HUES6 (cell line): ENCODE measurements at regions not wholly inside any gene's neighbourhood (a gene's known extent, or its start where the extent isn't known, plus 50 kb on each side); places are given as distances from the start of the nearest gene placed in this dataset.

Source experiments
- H3K27ac ChIP-seq: 2 replicates; pipeline ENCODE4 v1.7.0; 2013; ENCODE audit warnings: low read depth, mild to moderate bottlenecking, low read length, inconsistent platforms
- H3K27me3 ChIP-seq: 2 replicates; pipeline ENCODE4 v1.6.1; 2013; ENCODE audit warnings: low read length; ENCODE audit not compliant: control insufficient read depth, insufficient read depth
- H3K36me3 ChIP-seq: 2 replicates; pipeline ENCODE4 v1.6.1; 2013; ENCODE audit warnings: low read length; ENCODE audit not compliant: control insufficient read depth, insufficient read depth
- H3K4me1 ChIP-seq: 2 replicates; pipeline ENCODE4 v1.6.1; 2013; ENCODE audit warnings: low read length; ENCODE audit not compliant: control insufficient read depth, insufficient read depth
- H3K4me3 ChIP-seq: 2 replicates; pipeline ENCODE4 v1.5.1; 2013; ENCODE audit warnings: low read depth, low read length
- H3K9ac ChIP-seq: one replicate; pipeline ENCODE4 v1.6.1; 2013; ENCODE audit warnings: mild to moderate bottlenecking, low read length
- H3K9me3 ChIP-seq: 2 replicates; pipeline ENCODE4 v1.6.1; 2013; ENCODE audit warnings: low read depth, low read length; ENCODE audit not compliant: control insufficient read depth, insufficient read depth

GRCh38 chr6:126117251-126117650, 130.9 kb downstream of the TRMT11 start:
- Histone ChIP-seq H3K9me3 (no peaks in the 10 kb centered on the region), H3K27me3 (no peaks in the 10 kb centered on the region), H3K4me3 (no peak overlapping the region), H3K4me1 (peaks cover 14% of the 10 kb centered on the region), H3K27ac (no peak overlapping the region), H3K36me3 (no peaks in the 10 kb centered on the region), H3K9ac (no peak overlapping the region)

GRCh38 chr6:126118058-126118755, 131.9 kb downstream of the TRMT11 start:
- Histone ChIP-seq H3K27ac (no peak overlapping the region), H3K27me3 (no peaks in the 10 kb centered on the region), H3K9me3 (no peaks in the 10 kb centered on the region), H3K36me3 (no peaks in the 10 kb centered on the region), H3K9ac (no peak overlapping the region), H3K4me1 (peaks cover 14% of the 10 kb centered on the region), H3K4me3 (no peak overlapping the region)

- H3K27ac ChIP-seq, result no peak overlapping the region
- H3K27me3 ChIP-seq, result no peaks in the 10 kb centered on the region
- H3K9me3 ChIP-seq, result no peaks in the 10 kb centered on the region
- no peak overlapping the region for H3K9ac ChIP-seq
- no peaks in the 10 kb centered on the region for H3K36me3 ChIP-seq
- H3K4me3 ChIP-seq, result no peak overlapping the region
- H3K4me1 ChIP-seq, result peaks cover 14% of the 10 kb centered on the region
These were observed 132.6 kb downstream of the TRMT11 start for GRCh38 chr6:126118936-126119335.

DNA sequence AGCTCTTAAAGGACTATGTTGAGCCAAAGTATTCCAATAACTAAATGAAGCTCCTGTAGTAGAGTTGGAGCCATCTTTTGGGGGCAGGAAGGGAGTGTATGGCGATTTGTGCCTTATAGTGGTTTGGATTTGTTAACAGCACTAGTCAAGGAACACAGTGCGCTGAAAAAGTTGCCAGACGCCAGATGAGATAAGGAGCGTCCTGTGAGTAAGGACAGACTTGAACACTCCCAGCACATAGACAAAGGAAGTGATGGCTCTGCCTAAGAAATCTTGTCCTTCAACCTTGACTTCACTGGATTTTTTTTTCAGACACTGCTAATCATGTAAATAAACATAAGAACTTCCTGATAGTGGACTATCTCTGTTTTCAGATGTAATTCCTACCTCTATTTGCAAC, 136.9 kb downstream of the TRMT11 start:
- Histone ChIP-seq H3K4me3 (no peak overlapping the region), H3K27ac (no peak overlapping the region), H3K9ac (no peak overlapping the region), H3K9me3 (no peaks in the 10 kb centered on the region), H3K27me3 (no peaks in the 10 kb centered on the region), H3K4me1 (peaks cover 6% of the 10 kb centered on the region), H3K36me3 (no peaks in the 10 kb centered on the region)

DNA sequence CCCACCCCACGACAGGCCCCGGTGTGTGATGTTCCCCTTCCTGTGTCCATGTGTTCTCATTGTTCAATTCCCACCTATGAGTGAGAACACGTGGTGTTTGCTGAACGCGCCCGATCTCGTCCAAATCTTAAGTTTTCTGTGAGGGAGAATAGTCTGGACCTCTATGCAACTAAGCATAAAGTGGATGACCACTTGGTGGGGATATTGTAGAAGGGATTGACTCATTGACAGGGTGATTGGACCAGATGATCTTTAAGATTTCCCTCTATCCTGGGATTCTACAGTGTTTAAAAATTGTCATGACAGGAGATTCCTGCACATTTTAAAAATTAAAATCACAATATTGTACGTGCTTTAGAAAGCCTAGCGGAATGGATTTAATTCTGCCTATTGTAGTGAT, 141.3 kb downstream of the TRMT11 start:
- no peaks in the 10 kb centered on the region for H3K36me3 ChIP-seq
- H3K4me1 ChIP-seq, result no peaks in the 10 kb centered on the region
- no peaks in the 10 kb centered on the region for H3K27me3 ChIP-seq
- no peak overlapping the region for H3K4me3 ChIP-seq
- no peak overlapping the region for H3K9ac ChIP-seq
- H3K27ac ChIP-seq, result no peak overlapping the region
- no peaks in the 10 kb centered on the region for H3K9me3 ChIP-seq

GRCh38 chr6:126131246-126131645, 144.9 kb downstream of the TRMT11 start:
- H3K36me3 ChIP-seq, result no peaks in the 10 kb centered on the region
- H3K27ac ChIP-seq, result no peak overlapping the region
- H3K9ac ChIP-seq, result no peak overlapping the region
- no peak overlapping the region for H3K4me3 ChIP-seq
- H3K27me3 ChIP-seq, result no peaks in the 10 kb centered on the region
- 0 out of 2 replicates have a peak, but pooled peaks cover 2% of the 10 kb centered on the region for H3K9me3 ChIP-seq
- no peaks in the 10 kb centered on the region for H3K4me1 ChIP-seq

DNA sequence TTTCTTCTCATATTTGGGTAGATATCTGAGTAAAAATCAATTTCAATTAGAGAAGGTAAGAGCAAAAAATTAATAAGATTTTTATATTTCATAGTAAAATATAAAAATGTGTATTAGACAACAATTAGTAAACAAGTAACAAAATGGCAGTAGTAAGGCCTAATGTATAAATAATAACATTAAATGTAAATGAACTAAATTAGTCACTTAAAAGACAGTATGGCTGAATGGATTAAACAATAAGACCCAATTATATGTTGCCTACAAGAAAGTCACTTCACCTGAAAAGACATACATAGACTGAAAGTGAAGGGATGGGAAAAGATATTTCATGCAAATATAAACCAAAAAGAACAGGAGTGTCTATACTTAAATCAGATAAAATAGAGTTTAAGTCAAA, 147.6 kb downstream of the TRMT11 start:
- H3K27me3 ChIP-seq, result no peaks in the 10 kb centered on the region
- H3K27ac ChIP-seq, result no peak overlapping the region
- H3K9ac ChIP-seq, result no peak overlapping the region
- no peak overlapping the region for H3K4me3 ChIP-seq
- peaks cover 6% of the 10 kb centered on the region; the same call in 1 of the 2 replicates for H3K9me3 ChIP-seq
- no peaks in the 10 kb centered on the region for H3K36me3 ChIP-seq
- no peaks in the 10 kb centered on the region for H3K4me1 ChIP-seq

DNA sequence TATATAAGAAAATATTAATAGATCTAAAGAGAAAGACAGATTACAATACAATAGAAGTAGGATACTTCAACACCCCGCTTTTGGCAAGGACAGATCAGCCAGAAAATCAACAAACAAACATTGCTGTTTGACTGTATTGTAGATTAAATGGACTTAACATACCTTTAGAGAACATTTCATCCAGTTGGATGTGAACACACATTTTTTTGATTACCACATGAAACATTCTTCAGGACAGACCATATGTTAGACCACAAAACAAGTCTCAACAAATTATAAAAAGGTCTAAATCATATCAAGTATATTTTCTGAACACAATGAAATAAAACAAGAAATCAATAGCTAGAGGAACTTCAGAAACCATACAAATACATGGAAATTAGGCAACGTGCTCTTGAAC, 148.2 kb downstream of the TRMT11 start:
- H3K36me3 ChIP-seq, result no peaks in the 10 kb centered on the region
- H3K4me1 ChIP-seq, result no peaks in the 10 kb centered on the region
- peaks cover 6% of the 10 kb centered on the region; the same call in 1 of the 2 replicates for H3K9me3 ChIP-seq
- H3K27ac ChIP-seq, result no peak overlapping the region
- no peaks in the 10 kb centered on the region for H3K27me3 ChIP-seq
- no peak overlapping the region for H3K9ac ChIP-seq
- no peak overlapping the region for H3K4me3 ChIP-seq

GRCh38 chr6:126140015-126140414, 153.7 kb downstream of the TRMT11 start:
- no peaks in the 10 kb centered on the region for H3K27me3 ChIP-seq
- peaks cover 6% of the 10 kb centered on the region; the same call in 1 of the 2 replicates for H3K9me3 ChIP-seq
- H3K4me3 ChIP-seq, result no peak overlapping the region
- no peak overlapping the region for H3K9ac ChIP-seq
- no peaks in the 10 kb centered on the region for H3K36me3 ChIP-seq
- no peaks in the 10 kb centered on the region; the same call in 1 of the 2 replicates for H3K4me1 ChIP-seq
- H3K27ac ChIP-seq, result no peak overlapping the region

DNA sequence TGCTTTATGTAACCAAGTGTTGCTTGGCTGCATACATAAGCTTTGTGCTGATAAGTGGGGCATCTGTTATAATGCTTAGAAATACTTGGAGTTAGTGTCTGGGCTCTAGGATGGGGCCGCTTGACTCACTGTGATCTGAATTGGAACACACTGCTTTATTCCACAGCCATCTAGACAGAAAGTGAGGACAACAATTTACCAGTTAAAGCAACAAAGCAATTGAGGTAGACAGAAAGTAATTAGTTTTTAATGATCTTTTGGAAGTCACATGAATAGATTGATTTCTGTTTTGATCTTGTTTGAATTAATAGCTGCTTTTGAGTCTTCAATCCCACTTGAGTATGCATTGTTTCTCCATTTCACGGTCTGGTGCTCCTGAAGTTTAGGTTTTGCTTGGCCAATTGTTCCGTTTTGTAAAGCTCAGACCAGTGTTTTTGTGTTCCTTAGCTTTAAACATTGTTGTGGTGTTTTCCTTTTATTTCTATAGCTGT, 157.5 kb downstream of the TRMT11 start:
- H3K27me3 ChIP-seq, result no peaks in the 10 kb centered on the region
- H3K27ac ChIP-seq, result no peak overlapping the region
- no peaks in the 10 kb centered on the region; the same call in 1 of the 2 replicates for H3K4me1 ChIP-seq
- H3K36me3 ChIP-seq, result no peaks in the 10 kb centered on the region
- no peak overlapping the region for H3K4me3 ChIP-seq
- H3K9ac ChIP-seq, result no peak overlapping the region
- H3K9me3 ChIP-seq, result no peaks in the 10 kb centered on the region

DNA sequence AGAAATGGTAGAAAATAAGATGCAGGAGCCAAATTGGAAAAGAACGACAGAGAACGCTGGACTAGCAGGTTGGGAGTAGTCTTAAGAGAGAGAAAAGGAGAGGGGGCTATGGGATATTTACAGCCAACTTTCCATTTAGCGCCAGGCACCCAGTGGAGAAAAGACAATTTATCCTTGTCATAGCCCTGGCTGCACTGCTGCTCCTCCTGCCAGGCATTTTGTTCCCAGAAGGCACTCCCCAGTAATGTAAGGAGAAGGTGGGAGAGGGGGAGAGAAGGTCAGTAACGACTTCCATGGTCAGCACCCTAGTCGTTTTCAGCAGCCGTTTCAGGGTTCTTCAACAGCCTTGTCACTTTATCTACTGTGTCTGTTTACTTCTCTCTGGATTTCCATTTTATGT, 159.0 kb downstream of the TRMT11 start:
- no peaks in the 10 kb centered on the region for H3K36me3 ChIP-seq
- no peak overlapping the region for H3K27ac ChIP-seq
- no peaks in the 10 kb centered on the region; the same call in 1 of the 2 replicates for H3K4me1 ChIP-seq
- H3K9me3 ChIP-seq, result no peaks in the 10 kb centered on the region
- no peak overlapping the region for H3K4me3 ChIP-seq
- no peak overlapping the region for H3K9ac ChIP-seq
- H3K27me3 ChIP-seq, result no peaks in the 10 kb centered on the region
